MM.1S (cell line): ENCODE measurements at regions not wholly inside any gene's neighbourhood (a gene's known extent, or its start where the extent isn't known, plus 50 kb on each side); places are given as distances from the start of the nearest gene placed in this dataset.

Experiments
- DNase-seq: peaks from one replicate; pipeline ENCODE4 v3.0.0-alpha.2; 2015
- H2AFZ ChIP-seq: fragments of 300-600 bp; sonication (generic); 2 replicates; pipeline ENCODE4 v1.6.0; 2016; ENCODE audit warnings: antibody characterized with exemption, low read length
- H3F3A ChIP-seq: fragments of 300-600 bp; sonication (generic); 2 replicates; pipeline ENCODE4 v1.6.1; 2016; ENCODE audit warnings: mild to moderate bottlenecking, antibody characterized with exemption, low read length, moderate library complexity, mixed read lengths; ENCODE audit not compliant: insufficient read depth
- H3K27ac ChIP-seq: fragments of 300-600 bp; sonication (generic); 2 replicates; pipeline ENCODE4 v1.5.1; 2016; ENCODE audit warnings: mild to moderate bottlenecking, low read length
- H3K27me3 ChIP-seq: fragments of 300-600 bp; sonication (generic); replicated peaks from 2 replicates; pipeline ENCODE4 v1.6.0; 2016; ENCODE audit warnings: low read length; ENCODE audit not compliant: insufficient read depth
- H3K36me3 ChIP-seq: fragments of 300-600 bp; sonication (generic); replicated peaks from 2 replicates; pipeline ENCODE4 v1.6.1; 2016; ENCODE audit warnings: mild to moderate bottlenecking, low read length, mixed read lengths; ENCODE audit not compliant: insufficient read depth
- H3K4me1 ChIP-seq: fragments of 300-600 bp; sonication (generic); 2 replicates; pipeline ENCODE4 v1.6.1; 2016; ENCODE audit warnings: low read length, mixed read lengths
- H3K4me2 ChIP-seq: fragments of 300-600 bp; sonication (generic); 2 replicates; pipeline ENCODE4 v1.6.0; 2016; ENCODE audit warnings: low read depth, low read length
- H3K4me3 ChIP-seq: fragments of 300-600 bp; sonication (generic); 2 replicates; pipeline ENCODE4 v1.5.1; 2016; ENCODE audit warnings: low read length, mixed read lengths
- H3K79me2 ChIP-seq: fragments of 300-600 bp; sonication (generic); 2 replicates; pipeline ENCODE4 v1.6.1; 2016; ENCODE audit warnings: mixed run types, low read length, mixed read lengths
- H3K9ac ChIP-seq: fragments of 300-600 bp; sonication (generic); 2 replicates; pipeline ENCODE4 v1.6.1; 2016; ENCODE audit warnings: low read length, mixed read lengths
- H3K9me2 ChIP-seq: fragments of 300-600 bp; sonication (generic); replicated peaks from 2 replicates; pipeline ENCODE4 v1.6.1; 2016; ENCODE audit warnings: mild to moderate bottlenecking, low read length, mixed read lengths; ENCODE audit not compliant: insufficient read depth
- H3K9me3 ChIP-seq: fragments of 300-600 bp; sonication (generic); replicated peaks from 2 replicates; pipeline ENCODE4 v1.6.1; 2016; ENCODE audit warnings: mild to moderate bottlenecking, low read length, mixed read lengths; ENCODE audit not compliant: insufficient read depth
- H4K20me1 ChIP-seq: fragments of 300-600 bp; sonication (generic); 2 replicates; pipeline ENCODE4 v1.6.1; 2016; ENCODE audit warnings: mild to moderate bottlenecking, low read length, moderate library complexity, mixed read lengths; ENCODE audit not compliant: insufficient read depth
- CTCF ChIP-seq: fragments of 300-600 bp; sonication (generic); IDR thresholded peaks from 2 replicates; pipeline ENCODE4 v1.5.1; 2016; ENCODE audit warnings: antibody characterized with exemption, low read length, mixed read lengths
- EZH2 ChIP-seq: fragments of 300-600 bp; sonication (generic); optimal IDR thresholded peaks from 2 replicates; pipeline ENCODE3; 2017; ENCODE audit warnings: low read depth, mild to moderate bottlenecking, antibody characterized with exemption, low read length, mixed read lengths
- EZH2phosphoT487 ChIP-seq: fragments of 300-600 bp; sonication (generic); IDR thresholded peaks from 2 replicates; pipeline ENCODE4 v1.6.1; 2018; ENCODE audit warnings: antibody characterized with exemption, low read length

GRCh38 chr7:106416430-106416829 lies 131.6 kb upstream of the NAMPT start:
- H3K27ac ChIP-seq, result no peak overlapping the region

GRCh38 chr7:106415433-106415832 lies 130.7 kb upstream of the NAMPT start:
- H3K36me3 ChIP-seq, result no peaks in the 10 kb centered on the region
- no peaks in the 10 kb centered on the region for H3K79me2 ChIP-seq
- no peaks in the 10 kb centered on the region for H3K4me1 ChIP-seq
- no peak for DNase-seq
- no peak overlapping the region for H3K9ac ChIP-seq
- H2AFZ ChIP-seq, result no peak overlapping the region
- H3K27me3 ChIP-seq, result no peaks in the 10 kb centered on the region; the same call in 1 of the 2 replicates
- no peak overlapping the region for H3K4me3 ChIP-seq
- no peaks in the 10 kb centered on the region for H4K20me1 ChIP-seq
- no peak for TF ChIP-seq CTCF
- TF ChIP-seq EZH2phosphoT487, result no peak
- no peak for TF ChIP-seq EZH2
- no peak overlapping the region for H3K27ac ChIP-seq
- H3F3A ChIP-seq, result no peaks in the 10 kb centered on the region
- H3K9me3 ChIP-seq, result no peaks in the 10 kb centered on the region
- no peak overlapping the region for H3K4me2 ChIP-seq
- no peaks in the 10 kb centered on the region for H3K9me2 ChIP-seq

More at GRCh38 chr7:106416430-106416829, 131.6 kb upstream of the NAMPT start:
- no peaks in the 10 kb centered on the region for H3K4me1 ChIP-seq
- H3K9me2 ChIP-seq, result no peaks in the 10 kb centered on the region
- H3K79me2 ChIP-seq, result no peaks in the 10 kb centered on the region
- no peaks in the 10 kb centered on the region for H4K20me1 ChIP-seq
- H3K9me3 ChIP-seq, result no peaks in the 10 kb centered on the region
- H2AFZ ChIP-seq, result no peak overlapping the region
- no peaks in the 10 kb centered on the region for H3K36me3 ChIP-seq
- DNase-seq, result no peak
- TF ChIP-seq EZH2 (no peak), EZH2phosphoT487 (no peak), CTCF (no peak)
- no peaks in the 10 kb centered on the region for H3F3A ChIP-seq
- no peak overlapping the region for H3K9ac ChIP-seq
- no peaks in the 10 kb centered on the region; the same call in 1 of the 2 replicates for H3K27me3 ChIP-seq
- no peak overlapping the region for H3K4me3 ChIP-seq
- no peak overlapping the region for H3K4me2 ChIP-seq

GRCh38 chr7:106413446-106413845 lies 128.7 kb upstream of the NAMPT start:
- no peak overlapping the region for H2AFZ ChIP-seq
- no peaks in the 10 kb centered on the region for H3K4me1 ChIP-seq
- no peaks in the 10 kb centered on the region for H3K79me2 ChIP-seq
- H3K27me3 ChIP-seq, result peaks cover 5% of the 10 kb centered on the region; the same call in 1 of the 2 replicates
- H3K27ac ChIP-seq, result no peak overlapping the region
- H3F3A ChIP-seq, result no peaks in the 10 kb centered on the region
- no peaks in the 10 kb centered on the region for H3K36me3 ChIP-seq
- no peak overlapping the region for H3K9ac ChIP-seq
- no peaks in the 10 kb centered on the region for H4K20me1 ChIP-seq
- no peaks in the 10 kb centered on the region for H3K9me3 ChIP-seq
- no peaks in the 10 kb centered on the region for H3K9me2 ChIP-seq
- H3K4me3 ChIP-seq, result no peak overlapping the region
- DNase-seq, result no peak
- TF ChIP-seq EZH2phosphoT487 (no peak), CTCF (no peak), EZH2 (no peak)
- H3K4me2 ChIP-seq, result no peak overlapping the region
